Activated CD4-positive, alpha-beta T cell treated with anti-CD3 and anti-CD28 coated beads, Interleukin-2, amount 50 U/mL, for 48 hours (primary cell): ENCODE measurements at regions not wholly inside any gene's neighbourhood (a gene's known extent, or its start where the extent isn't known, plus 50 kb on each side); places are given as distances from the start of the nearest gene placed in this dataset.
A peak's percentile ranks its signal among the peaks of the same experiment; 100 is the strongest.
"Not testable (repeated sequence)": the region's sequence is repeated elsewhere in the genome, so short reads cannot be mapped to it uniquely, and the experiment has no call there.

ENCODE experiments used
- DNase-seq, 2 experiments: peaks; one replicate each; pipeline ENCODE4 v3.0.0-alpha.2; 2020

DNA sequence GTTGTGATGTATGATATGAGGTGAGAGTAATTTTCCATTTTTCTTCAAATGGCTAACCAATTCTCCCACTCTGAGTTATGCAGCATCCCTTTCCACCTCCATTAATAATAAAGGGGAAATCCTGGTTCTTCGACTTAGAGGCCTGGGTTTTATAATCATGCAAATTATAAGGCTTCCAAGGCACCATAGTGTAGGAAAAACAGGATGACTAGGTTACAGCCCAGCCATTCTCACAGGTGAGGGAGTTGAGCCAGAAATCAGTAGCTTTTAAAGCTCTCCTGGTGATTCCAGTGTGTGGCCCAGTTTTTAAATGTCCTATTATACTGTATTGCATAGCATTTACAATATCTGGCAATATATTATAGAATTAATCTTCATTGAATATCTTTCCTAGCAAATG is 203.1 kb downstream of the ARHGEF9 start:
- no peak for DNase-seq

DNA sequence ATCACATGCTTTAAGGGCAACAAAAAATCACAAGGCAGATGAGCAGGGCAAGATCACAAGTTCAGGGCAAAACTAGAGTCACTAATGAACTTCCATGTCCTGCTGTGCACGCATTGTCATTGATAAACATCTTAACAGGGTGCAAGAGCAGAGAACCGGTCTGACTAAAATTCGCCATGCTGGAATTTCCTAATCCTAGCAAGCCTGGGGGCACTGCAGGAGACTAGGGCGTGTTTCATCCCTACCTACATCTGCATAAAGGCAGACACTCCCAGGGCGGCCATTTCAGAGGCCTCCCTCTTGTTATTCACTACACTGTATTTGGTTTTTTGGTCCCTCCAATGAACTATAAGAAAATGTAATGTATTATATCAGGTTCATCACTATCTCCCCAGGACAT is 203.6 kb downstream of the ARHGEF9 start:
- DNase-seq = no peak

DNA sequence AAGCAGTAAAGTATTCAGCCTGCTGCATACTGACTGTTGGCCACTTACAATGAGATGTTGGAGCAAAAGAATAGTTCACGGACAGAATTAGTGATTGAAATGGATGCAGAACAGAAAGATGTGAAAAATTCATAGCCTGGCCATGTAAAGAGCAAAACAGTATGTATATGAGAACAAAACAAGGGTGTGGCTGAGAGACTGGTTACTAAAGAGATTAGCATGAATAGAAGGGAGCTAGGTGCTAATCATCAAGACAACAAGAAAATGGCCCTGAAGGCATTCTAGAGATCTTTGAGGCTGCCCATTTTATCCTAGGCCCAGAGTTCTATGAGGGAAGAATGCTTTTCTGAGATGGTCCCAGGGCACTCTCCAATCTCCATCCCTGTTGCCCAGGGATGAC is 208.5 kb downstream of the ARHGEF9 start:
- no peak for DNase-seq

DNA sequence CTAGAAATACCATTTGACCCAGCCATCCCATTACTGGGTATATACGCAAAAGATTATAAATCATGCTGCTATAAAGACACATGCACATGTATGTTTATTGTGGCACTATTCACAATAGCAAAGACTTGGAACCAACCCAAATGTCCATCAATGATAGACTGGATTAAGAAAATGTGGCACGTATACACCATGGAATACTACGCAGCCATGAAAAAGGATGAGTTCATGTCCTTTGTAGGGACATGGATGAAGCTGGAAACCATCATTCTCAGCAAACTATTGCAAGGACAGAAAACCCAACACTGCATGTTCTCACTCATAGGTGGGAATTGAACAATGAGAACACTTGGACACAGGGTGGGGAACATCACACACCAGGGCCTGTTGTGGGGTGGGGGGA is 209.3 kb downstream of the ARHGEF9 start:
- not testable (repeated sequence) for DNase-seq

DNA sequence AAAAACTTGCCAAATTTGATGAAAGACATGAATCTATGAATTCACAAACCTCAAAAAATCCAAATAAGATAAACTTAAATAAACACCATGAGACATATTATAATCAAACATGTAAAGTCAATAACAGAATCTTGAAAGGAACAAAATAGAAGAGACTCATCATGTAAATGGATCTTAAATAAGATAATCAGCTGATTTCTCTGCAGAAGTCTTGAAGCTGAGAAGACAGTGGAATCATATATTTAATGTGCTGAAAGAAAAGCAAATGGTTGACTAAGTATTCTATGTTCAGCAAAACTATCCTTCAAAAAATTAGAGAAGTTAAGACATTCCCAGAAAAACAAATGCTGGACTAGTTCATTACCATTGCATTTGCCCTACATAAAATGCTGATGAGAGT is 215.7 kb upstream of the SPIN4 start:
- no peak for DNase-seq

DNA sequence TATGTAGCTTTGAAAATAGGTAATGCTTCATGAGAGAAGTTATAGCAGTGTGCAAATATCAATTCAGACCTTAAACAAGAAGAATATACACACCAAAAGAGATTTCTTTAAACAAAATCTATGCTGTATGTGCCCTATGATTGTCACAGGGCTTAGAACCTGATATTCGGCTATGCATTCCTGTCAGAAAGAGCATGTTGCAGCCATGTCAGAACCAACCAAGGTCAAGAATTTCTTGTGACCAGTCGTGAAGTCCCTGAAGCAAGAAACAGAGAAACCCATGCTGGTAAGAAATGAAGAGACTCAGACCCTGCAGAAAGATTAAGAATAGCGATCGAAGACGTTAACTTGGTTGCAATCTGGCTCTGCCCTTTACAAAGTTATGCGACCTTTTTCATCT is 210.3 kb upstream of the SPIN4 start:
- no peak for DNase-seq

DNA sequence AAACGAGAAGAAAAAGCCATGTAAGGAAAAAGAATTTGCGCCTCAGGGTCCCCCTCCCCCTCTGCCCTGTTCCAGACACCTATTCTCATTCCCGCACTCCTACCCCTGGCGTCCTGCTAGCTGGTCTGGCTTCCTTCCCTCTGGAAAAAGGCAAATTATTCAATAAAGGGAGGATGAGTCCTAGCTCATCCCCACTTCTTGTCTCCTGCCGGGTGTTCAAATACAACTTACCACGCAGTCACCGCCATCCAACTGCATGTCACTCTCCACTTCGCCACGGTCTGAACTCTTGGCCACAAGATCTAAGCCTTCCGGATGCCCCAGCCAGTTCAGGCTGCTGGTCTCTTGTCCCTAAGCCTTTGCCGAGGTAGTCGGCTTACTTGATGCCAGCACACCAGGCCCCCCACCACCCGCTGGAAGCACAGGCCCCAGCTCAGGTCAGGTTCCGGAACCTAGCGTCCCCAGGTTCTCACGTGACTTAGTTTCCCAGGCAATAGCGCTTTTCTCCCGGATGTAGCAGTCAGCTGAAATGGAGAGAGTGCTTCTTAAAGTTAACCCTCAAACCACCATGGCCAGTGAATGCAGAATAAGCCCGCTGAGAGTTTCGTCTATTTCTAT is 209.6 kb upstream of the SPIN4 start:
- peak; percentile 41 to 55 for DNase-seq

DNA sequence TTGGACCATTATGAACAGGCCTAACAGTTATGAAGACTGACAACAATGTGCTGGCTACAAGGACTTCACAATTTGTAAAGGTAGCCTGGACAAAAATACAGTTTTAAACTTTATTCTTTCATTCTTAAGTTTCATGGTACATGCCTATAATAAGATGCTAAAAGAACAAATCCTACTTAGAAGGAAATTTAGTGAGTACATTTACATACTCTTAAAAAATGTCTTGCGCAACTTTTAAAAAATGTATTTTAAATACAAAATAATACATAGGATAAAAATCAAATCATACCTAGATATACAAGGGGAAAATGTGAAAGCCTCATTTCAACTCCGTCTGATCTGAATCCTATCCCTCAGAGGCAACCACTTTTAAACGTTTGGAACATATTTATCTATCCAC is 200.7 kb upstream of the SPIN4 start:
- DNase-seq = no peak

DNA sequence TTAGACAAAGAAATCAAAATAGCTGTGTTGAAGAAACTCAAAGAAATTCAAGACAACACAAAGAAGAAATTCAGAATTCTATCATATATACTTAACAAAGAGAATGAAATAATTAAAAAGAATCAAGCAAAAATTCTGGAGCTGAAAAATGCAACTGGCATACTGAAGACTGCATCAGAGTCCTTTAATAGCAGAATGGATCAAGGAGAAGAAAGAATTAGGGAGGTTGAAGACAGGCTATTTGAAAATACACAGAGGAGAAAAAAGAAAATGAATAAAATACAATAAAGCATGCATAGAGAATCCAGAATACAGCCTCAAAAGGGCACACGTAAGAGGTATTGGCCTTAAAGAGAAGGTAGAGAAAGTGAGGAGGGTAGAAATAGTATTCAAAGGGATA is 179.5 kb upstream of the SPIN4 start:
- DNase-seq = no peak

DNA sequence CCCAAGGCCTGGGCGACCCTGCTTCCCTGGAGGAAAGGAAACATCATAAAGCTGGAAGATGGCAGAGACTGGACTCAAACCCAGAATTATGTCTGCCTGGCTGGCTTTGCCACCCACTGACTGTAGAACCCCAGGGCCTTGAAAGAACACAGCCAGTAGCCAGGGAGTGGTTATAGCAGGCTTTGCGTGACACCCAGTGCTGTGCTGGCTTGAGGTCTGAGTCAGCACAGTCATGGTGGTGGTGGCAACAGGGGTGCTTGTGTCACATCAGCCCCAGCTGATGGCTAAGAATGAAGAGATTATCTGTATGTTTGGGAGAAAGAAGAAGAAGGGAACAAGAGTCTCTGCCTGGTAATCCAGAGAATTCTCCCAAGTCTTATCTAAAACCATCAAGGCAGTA is 178.8 kb upstream of the SPIN4 start:
- no peak for DNase-seq

DNA sequence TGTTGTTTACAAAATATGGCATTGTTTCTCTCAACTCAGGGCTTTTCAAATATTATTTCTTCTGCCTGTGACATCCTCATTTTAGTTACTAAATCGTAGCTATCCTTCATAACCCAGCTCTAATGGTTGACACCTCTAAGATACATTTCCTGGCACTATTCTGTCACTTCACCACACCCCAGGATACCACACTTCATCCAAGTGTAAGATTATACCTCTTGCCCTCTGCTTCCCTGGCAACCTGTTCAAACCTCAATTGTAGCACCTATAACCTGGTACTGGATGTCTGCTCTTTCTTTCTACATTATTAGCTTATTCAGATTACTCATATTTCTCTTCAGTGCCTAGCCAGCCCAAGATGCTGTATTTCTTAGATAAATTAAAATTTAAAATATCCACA is 175.7 kb upstream of the SPIN4 start:
- no peak for DNase-seq

DNA sequence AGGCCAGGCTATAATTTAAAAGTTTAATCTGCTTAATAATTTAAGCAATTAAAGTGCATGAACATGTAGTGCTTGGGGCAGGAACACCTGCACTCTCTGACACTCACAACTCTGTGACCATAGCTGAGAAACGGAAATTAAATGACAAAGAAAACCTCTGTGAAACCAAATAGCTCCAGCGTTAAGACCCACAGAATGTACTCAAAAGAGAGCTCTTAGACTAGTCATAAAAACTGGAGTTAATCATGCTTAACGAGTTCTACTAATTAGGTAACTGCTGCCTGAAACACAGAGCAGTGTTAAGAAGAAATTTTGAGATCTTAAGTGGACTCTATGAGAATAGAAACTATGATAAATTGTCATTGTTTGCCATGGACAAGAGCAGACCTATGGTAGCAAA is 174.4 kb upstream of the SPIN4 start:
- no peak for DNase-seq

DNA sequence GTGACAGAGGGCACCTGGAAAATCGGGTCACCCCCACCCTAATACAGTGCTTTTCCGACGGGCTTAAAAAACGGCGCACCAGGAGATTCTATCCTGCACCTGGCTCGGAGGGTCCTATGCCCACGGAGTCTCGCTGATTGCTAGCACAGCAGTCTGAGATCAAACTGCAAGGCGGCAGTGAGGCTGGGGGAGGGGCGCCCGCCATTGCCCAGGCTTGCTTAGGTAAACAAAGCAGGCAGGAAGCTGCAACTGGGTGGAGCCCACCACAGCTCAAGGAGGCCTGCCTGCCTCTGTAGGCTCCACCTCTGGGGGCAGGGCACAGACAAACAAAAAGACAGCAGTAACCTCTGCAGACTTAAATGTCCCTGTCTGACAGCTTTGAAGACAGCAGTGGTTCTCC is 168.2 kb upstream of the SPIN4 start:
- DNase-seq = not testable (repeated sequence)

DNA sequence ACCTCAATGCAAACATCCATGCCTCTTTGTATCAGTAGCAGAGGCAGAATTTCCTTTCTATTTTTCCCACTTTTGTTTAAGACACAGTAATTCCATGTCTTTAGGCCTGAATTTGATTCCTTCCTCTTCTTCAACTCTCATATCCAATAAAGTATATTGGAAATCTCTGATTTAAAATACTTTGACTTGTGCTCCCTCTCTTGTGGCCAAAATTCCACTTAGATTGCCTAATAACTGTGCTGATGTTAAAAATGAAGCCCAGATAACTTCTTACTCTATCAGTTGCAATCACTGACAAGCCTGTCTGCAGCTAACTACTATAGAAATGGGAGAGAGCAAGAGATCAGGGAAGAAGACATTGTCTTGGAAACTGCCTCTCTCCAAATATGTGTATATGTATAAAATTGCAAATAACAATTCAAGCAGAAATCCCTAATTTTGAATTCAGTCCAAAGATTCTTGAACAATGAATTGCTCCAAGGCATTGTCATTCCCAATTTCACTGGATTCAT is 163.5 kb upstream of the SPIN4 start:
- no peak for DNase-seq

DNA sequence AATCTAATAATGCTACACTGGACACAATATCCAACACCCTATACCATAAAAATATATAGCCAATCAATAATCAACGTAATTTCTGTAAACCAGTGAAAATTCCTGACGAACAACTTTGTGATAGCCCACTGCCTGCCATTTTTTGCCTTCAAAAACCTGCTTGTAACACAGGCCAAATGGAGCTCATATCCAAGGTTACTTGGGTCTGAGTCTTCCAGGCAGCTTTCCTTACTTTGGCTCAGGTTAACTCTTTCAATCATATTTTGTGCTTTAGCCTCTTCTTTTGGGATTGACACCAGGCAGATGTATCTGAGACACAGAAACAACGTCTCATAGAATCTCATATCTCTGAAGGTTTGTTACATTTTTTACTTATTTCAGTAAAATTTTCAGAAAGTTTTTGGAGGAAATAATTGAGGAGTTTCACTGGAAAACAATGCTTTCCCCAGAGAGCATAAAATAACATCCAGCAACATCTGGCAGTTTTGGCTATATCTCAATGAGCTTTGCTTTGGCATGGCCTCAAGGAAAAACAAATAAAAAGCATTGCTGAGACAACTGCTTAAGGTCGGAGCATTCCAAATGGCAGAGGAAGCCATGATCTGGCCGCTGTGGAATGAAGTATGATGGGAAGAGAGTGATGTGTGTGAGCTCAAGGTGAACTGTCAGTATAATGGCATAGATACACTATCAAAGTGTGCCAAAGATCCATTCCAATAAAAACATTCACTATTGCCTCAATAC is 162.9 kb upstream of the SPIN4 start:
- DNase-seq = no peak

DNA sequence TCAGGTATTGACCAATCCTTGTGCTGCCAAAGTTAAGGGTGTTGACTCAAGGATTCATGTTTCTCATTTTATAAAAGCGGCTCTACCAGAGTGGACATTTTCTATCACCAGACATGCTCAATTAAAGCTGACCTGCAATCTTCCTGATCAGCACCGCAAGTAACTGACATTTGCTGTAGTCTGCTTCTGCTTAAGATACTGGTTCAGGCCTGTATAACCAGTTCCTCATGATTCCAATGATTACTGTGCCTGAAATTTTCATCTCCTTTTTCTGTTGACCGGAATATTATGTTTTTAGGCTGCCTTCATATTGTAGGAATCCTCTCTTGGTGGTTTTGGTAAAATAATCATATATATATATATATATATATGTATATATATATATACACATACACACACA is 160.2 kb upstream of the SPIN4 start:
- DNase-seq = no peak

DNA sequence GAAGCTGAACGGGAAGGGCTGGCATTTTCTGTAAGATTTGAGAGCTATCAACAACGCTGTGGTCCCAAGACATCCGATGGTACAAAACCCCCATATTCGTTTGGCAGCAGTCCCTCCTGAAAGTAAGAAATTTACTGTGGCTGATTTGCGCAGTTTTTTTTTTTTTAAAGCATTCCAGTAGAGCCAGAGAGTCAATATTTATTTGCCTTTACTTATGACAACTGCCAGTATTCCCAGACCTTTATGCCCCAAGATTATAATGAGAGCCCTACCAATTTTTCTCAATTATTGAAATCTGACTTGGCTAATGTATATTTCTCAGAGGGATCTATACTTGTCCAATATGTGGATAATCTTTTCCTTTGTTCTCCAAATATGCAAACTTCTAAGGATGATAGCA is 157.5 kb upstream of the SPIN4 start:
- no peak for DNase-seq

DNA sequence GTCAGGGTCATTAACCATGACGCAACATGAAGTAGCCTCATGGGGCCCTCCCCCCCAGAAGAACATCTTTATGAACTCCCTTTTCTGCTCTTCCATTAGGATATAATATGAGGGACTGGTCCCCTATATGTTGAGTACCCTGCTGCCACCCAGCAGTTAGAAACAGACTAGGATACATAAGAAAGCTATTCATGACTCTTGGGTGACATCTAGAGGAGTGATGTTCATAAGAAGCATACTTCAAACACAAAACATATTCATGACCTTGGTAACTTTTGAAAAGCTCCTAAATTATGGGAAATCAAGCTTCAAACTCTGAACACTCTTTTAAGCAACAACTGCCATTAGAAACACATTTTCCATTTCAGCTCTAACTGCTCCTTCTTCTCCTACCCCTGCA is 155.2 kb upstream of the SPIN4 start:
- DNase-seq = no peak

DNA sequence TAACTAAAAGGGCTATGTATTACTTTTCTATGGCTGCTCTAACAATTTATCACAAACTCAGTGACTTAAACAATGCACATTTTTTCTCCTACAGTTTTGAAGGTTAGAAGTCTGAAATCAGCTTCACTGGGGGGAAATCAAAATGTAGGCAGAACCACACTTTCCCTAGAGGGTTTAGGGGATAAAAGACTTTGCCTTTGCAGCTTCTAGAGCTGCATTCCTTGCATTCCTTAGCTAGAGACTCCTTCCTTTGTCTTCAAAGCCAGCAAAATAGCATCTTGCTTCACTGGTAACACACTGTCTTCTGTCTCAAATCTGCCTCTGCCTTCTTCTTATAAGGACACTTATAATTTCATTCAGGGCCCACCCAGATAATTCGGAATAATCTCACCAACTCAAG is 152.4 kb upstream of the SPIN4 start:
- no peak for DNase-seq

DNA sequence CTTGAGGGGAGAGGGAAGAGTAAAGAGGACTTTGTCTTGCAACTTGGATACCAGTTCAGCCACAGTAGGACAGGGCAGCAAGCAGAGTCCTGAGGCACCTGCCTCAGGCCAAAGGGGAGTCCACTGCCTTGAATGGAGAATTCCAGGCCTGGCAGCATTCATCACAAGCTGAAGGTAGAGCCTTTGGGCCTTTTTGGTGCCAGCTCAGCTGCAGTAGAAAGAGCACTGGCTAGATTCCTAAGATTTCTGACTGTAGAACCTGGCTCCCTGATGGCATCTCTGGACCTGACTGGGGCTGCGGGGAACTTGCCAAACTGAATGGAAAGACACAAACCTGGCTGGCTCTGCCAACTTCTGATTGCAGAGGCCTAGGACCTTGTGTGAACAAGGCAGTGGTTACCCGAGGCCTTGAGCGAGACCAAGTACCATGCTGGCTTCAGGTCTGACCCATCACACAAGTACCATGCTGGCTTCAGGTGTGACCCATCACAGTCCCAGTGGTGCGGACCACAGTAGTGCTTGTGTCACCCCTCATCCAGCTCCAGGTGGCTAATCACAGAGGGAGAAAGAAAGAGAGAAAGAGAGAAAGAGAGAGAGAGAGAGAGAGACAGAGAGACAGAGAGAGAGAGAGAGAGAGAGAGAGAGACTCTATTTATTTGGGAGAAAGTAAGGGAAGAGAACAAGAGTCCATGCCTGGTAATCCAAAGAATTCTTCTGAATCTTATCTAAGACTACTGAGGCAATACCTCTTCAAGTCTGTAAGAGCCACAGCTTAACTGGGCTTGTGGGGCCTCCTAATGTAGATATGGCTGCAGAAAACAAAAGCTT is 137.6 kb upstream of the SPIN4 start:
- DNase-seq = no peak

DNA sequence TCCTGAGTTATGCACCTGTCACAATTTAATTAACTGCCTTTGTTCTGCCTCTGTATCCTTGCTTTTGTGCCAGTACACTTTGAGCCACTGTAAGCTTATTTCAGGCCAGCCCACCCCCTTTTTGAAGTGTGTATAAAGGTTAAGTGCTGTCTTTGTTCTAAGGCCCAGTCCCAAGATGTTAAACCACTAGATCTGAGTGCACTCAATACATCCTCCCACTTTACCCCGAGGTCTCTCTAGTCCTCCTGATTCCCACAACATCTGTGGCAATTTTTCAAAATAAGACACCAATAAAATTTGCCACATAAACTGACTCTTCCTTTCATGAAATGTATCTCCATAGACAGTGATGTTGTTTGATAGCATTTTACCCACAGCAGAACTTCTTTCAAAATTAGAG is 124.1 kb upstream of the SPIN4 start:
- no peak for DNase-seq

DNA sequence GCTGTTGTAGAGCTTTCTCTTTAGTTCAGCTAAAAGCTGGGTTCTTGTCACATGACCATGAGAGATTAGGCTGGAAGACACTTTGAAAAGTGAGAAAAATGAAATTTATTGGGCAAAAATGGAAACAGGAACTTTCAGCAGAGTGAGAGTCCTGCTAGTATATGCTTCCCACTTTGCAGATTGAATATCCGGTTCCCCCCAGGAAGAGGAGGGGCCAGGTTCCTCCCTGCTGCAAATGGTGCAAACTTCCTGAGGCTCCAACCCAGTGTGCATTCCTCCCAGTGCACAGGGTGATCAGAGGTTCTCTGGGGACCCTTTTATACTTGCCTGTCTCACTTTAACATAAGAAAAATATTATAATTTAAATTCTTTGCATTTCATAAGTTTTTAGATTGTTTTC is 119.9 kb upstream of the SPIN4 start:
- no peak for DNase-seq

DNA sequence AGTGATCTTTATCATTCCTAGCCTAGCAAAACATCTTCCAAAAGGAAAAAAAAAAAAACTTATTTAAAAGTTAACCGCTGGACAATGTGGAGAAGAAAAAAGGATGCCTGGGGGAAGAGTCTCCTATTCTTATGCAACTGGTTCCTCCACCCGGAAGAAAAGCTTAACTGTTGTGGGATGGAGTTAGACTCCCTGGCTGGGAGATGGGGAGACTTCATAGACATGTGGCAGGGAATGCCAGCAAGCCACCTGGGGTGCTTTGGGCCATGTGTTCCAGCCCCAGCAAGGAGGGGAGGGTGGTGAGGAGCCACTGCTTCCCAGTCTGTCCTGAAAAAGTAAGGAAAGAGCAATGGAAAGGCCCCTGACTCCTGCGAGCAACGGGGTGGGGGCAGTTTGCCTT is 119.4 kb upstream of the SPIN4 start:
- no peak for DNase-seq

DNA sequence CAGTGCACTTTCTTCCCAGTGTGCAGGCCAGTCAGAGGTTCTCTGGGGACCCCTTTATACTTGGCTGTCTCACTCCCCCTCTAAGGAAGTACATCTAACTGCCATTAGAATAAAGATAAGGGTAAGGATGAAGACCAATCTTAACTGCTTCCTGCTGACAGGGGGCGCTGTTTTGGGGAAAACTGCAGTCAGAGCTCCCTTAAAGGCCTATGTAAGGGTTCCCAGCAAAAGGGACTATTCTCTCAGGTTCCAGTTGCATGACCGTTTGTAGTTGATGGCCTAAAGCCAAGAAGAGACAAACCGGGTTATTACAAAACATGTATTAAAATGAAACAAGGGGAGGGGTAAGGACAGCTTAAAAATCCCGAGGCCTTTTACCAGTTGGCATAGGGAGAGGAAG is 115.6 kb upstream of the SPIN4 start:
- no peak for DNase-seq
